ENCODE measurements at regions not wholly inside any gene's neighbourhood (a gene's known extent, or its start where the extent isn't known, plus 50 kb on each side); places are given as distances from the start of the nearest gene placed in this dataset.

GRCh38 chr1:5455651-5456050 is 536.6 kb downstream of the NPHP4 start:
- H3K79me2 ChIP-seq = no peaks in the 10 kb centered on the region
- H3K4me2 ChIP-seq (ENCODE audit: low read length) = no peak overlapping the region
- no peak overlapping the region for H3K4me3 ChIP-seq (ENCODE audit: low read depth, low read length)
- no peaks in the 10 kb centered on the region for H3K27me3 ChIP-seq (ENCODE audit: control insufficient read depth, insufficient read depth, low read length)
- no peaks in the 10 kb centered on the region for H3K4me1 ChIP-seq
- H2AFZ ChIP-seq = no peak overlapping the region
- H3K9me3 ChIP-seq (ENCODE audit: control insufficient read depth, low read length) = no peaks in the 10 kb centered on the region
- no peak overlapping the region for H3K9ac ChIP-seq
- no peak overlapping the region for H3K27ac ChIP-seq
- H3K36me3 ChIP-seq (ENCODE audit: control insufficient read depth, insufficient read depth, low read length) = no peaks in the 10 kb centered on the region
- TF ChIP-seq CTCF (IDR thresholded peaks at IDR 0.05) = no peak

- Histone ChIP-seq H3K36me3 (ENCODE audit: control insufficient read depth, insufficient read depth, low read length) (no peaks in the 10 kb centered on the region), H3K4me1 (no peaks in the 10 kb centered on the region), H3K27me3 (ENCODE audit: control insufficient read depth, insufficient read depth, low read length) (no peaks in the 10 kb centered on the region), H3K4me2 (ENCODE audit: low read length) (no peak overlapping the region), H3K9ac (no peak overlapping the region), H3K4me3 (ENCODE audit: low read depth, low read length) (no peak overlapping the region), H2AFZ (no peak overlapping the region), H3K27ac (no peak overlapping the region), H3K79me2 (no peaks in the 10 kb centered on the region), H3K9me3 (ENCODE audit: control insufficient read depth, low read length) (no peaks in the 10 kb centered on the region)
- TF ChIP-seq CTCF (IDR thresholded peaks at IDR 0.05) = no peak
Measured at GRCh38 chr1:5455056-5455455, 537.2 kb downstream of the NPHP4 start.

GRCh38 chr1:5453347-5453746 is 538.9 kb downstream of the NPHP4 start:
- TF ChIP-seq CTCF (IDR thresholded peaks at IDR 0.05) = no peak
- H3K79me2 ChIP-seq = no peaks in the 10 kb centered on the region
- no peaks in the 10 kb centered on the region for H3K4me1 ChIP-seq
- H2AFZ ChIP-seq = no peak overlapping the region
- no peaks in the 10 kb centered on the region for H3K9me3 ChIP-seq (ENCODE audit: control insufficient read depth, low read length)
- no peak overlapping the region for H3K4me3 ChIP-seq (ENCODE audit: low read depth, low read length)
- no peak overlapping the region for H3K4me2 ChIP-seq (ENCODE audit: low read length)
- H3K9ac ChIP-seq = no peak overlapping the region
- H3K27ac ChIP-seq = no peak overlapping the region
- H3K27me3 ChIP-seq (ENCODE audit: control insufficient read depth, insufficient read depth, low read length) = no peaks in the 10 kb centered on the region
- no peaks in the 10 kb centered on the region for H3K36me3 ChIP-seq (ENCODE audit: control insufficient read depth, insufficient read depth, low read length)

GRCh38 chr1:5451671-5452070 is 540.6 kb downstream of the NPHP4 start:
- Histone ChIP-seq H3K79me2 (no peaks in the 10 kb centered on the region), H3K4me3 (ENCODE audit: low read depth, low read length) (no peak overlapping the region), H2AFZ (no peak overlapping the region), H3K9me3 (ENCODE audit: control insufficient read depth, low read length) (no peaks in the 10 kb centered on the region), H3K4me1 (no peaks in the 10 kb centered on the region), H3K36me3 (ENCODE audit: control insufficient read depth, insufficient read depth, low read length) (no peaks in the 10 kb centered on the region), H3K27ac (no peak overlapping the region), H3K9ac (no peak overlapping the region), H3K27me3 (ENCODE audit: control insufficient read depth, insufficient read depth, low read length) (no peaks in the 10 kb centered on the region), H3K4me2 (ENCODE audit: low read length) (no peak overlapping the region)
- no peak for TF ChIP-seq CTCF (IDR thresholded peaks at IDR 0.05)

- TF ChIP-seq CTCF (IDR thresholded peaks at IDR 0.05) = no peak
- no peak overlapping the region for H3K4me3 ChIP-seq (ENCODE audit: low read depth, low read length)
- no peak overlapping the region for H2AFZ ChIP-seq
- no peaks in the 10 kb centered on the region for H3K4me1 ChIP-seq
- H3K9me3 ChIP-seq (ENCODE audit: control insufficient read depth, low read length) = no peaks in the 10 kb centered on the region
- H3K36me3 ChIP-seq (ENCODE audit: control insufficient read depth, insufficient read depth, low read length) = no peaks in the 10 kb centered on the region
- H3K4me2 ChIP-seq (ENCODE audit: low read length) = no peak overlapping the region
- H3K27me3 ChIP-seq (ENCODE audit: control insufficient read depth, insufficient read depth, low read length) = no peaks in the 10 kb centered on the region
- no peak overlapping the region for H3K9ac ChIP-seq
- no peaks in the 10 kb centered on the region for H3K79me2 ChIP-seq
- H3K27ac ChIP-seq = no peak overlapping the region
Measured at GRCh38 chr1:5448486-5448885, 543.7 kb downstream of the NPHP4 start.
